GM21619 (cell line): ENCODE measurements at regions not wholly inside any gene's neighbourhood (a gene's known extent, or its start where the extent isn't known, plus 50 kb on each side); places are given as distances from the start of the nearest gene placed in this dataset.

Experiments
- ATAC-seq: cut with Tn5 transposase; IDR thresholded peaks from one replicate; pipeline ENCODE4 v1.9.1; 2021; ENCODE audit not compliant: unreplicated experiment

DNA sequence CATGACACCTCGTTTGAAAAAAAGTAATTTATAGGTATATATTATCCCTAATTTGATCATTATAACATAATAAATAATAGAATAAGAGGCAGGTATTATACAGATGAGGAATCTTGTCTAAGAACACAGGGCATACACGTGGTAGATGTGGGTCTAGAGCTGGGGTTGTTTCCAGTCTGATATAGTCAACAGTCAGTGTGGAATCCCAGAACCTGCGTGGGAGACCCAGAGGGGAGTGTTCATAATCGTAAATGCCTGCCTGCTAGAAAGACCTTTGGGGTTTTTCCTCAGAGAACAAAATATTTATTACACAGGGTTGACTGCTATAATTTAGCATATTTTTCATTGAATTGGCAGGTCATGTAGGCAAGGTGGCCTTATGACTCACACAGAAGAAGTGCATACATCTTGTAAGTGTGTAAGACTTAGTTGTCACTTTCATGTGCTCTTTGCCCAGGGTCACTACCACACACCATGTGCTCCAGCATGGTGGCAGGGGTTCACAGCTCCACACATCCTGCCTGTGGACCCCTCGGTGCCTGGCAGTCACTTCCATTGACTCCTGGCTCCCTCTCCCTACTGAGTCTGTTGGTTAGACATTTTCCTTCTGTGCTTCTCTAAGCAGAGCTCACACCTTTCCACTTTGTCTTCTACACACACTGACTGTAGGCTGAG is 94.9 kb upstream of the IKZF1 start:
- ATAC-seq, result no peak

DNA sequence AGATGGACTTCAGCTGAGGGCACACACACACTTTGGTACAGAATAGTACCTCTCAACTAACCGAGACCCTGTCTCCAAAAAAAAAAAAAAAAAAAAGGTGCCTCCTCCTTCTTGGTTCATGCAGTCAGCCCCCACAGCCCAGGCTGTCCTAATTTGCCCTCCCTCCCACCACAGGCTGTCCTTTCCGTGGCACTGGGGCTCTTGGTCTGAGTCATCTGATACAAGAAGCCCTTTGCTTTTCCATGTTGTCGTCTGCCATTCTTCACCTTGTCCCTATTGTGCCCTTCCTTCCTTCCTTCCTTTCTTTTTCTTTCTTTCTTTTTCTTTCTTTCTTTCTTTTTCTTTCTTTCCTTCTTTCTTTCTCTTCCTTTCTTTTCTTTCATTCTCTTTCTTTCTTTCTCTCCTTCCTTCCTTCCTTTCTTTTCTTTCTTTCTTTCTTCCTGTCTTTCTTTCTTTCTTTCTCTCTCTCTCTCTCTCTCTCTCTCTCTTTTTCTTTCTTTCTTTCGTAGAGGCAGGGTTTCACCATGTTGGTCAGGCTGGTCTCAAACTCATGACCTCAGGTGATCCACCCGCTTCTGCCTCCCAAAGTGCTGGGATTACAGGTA is 96.0 kb upstream of the IKZF1 start:
- ATAC-seq, result no peak

DNA sequence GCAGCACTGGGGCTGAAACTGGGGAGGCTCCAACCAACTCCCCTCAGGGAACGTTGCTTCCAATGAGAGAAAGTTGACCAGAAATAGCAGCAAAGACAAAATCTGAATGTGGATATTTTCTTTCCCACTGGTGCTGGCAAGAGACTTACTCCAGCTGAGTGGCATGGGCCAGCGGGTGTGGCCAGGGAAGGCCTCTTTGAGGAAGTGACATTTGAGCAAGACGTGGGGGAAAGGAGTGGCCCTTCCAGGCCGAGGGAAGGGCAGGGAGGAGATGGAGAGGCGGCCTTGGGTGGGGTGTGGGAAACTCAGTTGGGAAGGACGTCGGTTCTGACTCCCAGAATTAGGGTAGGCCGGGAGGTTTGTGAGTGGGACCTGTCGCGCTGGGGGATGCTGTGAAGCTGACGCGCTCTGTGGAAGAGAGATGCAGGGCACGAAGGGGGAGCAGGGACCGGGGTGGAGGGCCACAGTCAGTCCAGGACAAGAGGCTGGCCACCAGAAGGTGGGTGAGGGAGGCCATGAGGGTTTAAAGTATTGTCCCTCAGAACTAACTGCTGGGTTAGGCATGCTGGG is 96.7 kb upstream of the IKZF1 start:
- no peak for ATAC-seq

DNA sequence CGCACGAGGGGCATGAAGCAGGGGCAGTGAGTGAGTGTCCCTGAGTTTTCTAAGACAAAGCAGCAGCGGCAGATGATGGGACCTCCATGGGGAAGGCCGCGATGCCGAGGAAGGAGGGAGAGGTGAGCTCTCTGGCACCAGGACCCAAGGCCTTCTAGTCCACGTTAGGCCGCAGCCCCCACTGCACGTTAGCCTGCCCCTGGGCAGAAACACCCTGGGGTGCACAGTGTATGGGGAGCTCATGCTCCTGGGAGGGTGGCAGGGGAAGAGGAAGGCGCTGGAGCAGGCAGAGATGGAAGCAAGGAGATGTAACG is 97.3 kb upstream of the IKZF1 start:
- no peak for ATAC-seq

DNA sequence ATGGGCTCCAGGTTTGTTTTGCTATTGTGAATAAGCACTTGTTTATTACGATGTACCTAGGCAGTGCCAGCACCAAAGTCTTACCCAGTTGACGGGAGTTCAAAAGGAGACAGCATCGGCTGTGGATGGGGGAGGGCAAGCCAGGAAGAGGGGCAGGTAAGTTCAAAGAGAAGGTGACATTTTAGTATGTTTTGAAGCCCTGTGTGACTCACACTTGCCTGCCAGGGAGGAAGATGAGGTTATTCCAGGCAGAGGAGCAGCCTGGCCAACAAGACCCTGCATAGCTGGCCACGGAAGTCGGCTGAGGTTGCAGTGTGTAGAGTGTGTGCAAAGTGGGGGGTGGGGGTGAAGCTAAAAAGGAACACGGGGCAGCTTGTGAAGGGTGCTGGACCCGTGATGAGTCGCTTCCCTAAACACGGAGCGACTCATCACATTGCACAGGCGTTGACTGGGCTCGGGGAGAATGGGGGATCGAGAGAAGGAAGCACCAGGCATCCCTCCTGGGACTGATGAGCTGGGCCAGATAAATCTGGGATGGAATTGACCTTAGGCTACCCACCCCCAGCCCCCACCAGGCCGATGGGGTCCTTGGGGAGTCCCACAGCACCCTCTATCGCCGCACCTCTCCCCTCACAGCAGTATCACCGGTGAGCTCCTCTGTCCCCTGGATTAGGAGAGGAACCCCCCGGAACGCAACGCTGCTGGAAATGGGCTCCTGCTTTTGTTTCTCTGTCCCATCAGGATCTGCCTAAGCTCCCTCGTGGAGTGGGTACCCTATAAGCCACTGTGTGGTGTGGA is 97.9 kb upstream of the IKZF1 start:
- no peak for ATAC-seq

DNA sequence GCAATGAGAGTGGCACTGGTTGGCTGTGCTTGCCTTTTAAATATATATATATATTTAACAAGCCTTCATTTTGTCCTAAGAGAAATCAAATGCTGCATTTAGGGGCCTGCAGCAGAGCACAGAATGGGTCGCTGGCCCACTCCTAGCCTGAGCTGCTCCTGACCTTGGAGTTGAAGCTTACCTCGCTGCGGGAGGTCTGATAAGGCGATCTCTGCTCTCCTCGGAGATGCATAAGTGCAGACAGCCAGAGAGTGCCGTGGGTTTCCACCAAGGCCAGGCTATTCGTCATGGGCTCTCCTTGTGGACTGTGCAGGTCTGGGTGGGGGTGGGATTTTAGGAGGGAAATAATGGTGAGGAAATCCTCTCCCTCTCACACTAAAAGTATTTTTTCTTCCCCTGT is 99.5 kb upstream of the IKZF1 start:
- no peak for ATAC-seq

DNA sequence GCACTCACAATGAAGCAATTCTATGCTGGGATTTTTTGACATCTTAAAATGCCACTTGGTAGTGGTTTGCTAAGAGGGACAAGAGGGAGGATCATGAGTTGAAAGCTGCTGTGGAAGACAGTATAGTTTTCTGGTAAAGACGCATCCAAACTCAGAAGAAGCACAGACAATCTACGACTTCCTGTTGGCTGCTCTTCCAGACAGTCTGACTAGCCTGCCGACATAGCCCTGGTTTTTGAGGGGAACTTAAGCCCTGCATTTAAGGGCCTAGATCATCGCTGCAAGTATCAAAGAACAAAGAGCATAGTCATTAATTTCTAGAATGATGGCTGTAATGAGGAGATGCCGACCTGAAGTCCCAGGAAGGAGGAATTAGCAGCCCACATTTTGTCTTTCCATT is 99.9 kb upstream of the IKZF1 start:
- no peak for ATAC-seq

DNA sequence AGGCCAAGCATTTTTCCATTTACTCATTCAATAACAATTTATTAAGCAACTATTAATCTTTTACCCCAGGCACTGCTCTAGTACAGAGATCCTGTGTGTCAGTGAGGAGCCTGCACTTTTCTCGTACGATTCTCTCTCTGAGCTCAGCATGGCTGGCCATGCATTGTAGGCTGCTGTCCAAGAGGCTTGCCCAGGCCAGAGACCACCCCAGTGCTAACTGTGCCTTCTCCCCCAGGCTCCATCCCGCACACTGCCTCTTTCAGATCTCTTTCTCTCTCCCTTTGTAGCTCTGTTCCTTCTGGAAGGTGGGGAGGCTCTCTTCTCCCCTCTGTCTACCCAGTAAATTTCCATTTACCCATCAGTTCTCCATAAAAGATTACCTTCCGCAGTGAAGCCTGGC is 101.0 kb upstream of the IKZF1 start:
- ATAC-seq, result no peak

DNA sequence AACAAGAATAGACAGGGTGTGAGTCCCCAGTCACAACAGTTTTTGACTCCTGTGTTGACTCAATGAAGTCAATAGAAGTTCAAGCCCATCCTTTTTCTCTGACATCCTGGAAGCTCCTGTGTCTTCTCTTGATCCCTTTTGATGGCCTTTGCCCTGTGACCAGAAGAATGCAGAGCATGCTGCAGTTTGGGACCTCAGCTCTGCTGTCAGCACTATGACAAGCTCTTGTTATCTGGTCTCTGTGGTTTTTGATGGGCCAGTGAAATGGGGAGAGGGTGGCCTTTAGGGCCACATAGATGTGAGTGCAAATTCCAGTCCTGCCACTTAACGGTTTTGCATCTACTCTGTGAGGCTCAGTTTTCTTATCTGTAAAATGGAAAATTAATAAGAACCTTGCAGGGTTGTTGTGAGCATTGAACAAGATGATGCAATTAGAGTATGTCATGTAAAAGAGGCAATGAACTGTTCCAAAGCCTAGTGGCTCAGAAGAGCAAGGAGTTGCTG is 102.4 kb upstream of the IKZF1 start:
- ATAC-seq, result no peak

DNA sequence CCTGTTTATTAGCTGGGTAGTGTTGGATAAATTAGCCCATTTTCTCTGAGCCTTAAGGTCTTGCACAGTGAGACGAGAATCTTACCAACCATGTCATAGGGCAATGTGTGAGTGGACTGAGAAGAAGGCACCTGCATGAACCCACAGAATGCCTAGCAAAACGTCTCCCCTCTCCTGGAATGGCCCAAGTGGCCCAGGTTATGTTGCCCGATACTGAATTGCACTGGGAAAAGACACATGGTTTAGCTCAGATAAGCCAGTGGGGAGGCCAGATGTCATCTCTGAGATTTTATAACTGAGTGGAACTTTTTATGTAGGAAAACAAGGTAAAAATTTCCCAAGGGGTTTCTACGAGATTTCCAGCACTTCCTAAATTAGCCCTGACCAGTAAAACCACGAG is 104.7 kb upstream of the IKZF1 start:
- ATAC-seq, result no peak

DNA sequence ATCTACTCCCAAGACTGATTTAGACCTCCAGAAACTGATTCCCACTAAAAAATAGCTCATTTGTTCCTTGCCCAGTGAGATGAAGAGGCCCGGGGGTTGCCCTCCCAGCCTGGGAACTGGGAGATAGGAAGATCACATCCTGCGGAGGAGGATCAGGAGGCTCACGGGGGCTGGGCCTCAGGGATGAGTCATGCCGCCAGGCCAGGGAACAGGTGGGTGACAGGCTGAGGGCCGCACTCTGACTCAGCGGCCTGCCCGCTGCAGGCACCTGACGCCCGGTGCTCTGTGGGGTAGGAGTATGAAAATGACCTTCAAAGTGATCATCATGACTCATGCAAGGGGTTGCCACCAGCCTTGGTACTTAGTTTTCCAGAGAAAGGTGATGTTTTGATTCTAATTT is 104.5 kb upstream of the ZPBP start:
- peak; percentile 93 for ATAC-seq

DNA sequence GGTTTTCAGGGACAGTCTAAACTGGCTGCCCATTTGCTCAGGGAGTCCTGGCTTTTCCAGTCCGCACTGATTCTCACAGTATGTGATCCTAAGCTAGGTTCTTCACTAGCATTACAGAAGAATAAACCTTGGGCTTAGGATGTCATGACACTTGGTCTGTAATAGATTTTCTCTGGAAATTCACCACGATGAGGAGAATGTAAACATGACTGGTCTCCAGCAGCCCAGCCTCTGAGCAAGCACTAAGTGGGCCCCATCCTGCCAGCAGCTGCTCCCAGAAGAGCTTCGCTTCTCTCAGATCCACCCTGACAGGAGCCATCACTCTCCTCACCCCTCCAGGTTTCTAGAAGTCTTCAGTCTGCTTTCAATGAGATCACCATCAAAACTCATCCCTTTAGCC is 103.7 kb upstream of the ZPBP start:
- ATAC-seq, result no peak

DNA sequence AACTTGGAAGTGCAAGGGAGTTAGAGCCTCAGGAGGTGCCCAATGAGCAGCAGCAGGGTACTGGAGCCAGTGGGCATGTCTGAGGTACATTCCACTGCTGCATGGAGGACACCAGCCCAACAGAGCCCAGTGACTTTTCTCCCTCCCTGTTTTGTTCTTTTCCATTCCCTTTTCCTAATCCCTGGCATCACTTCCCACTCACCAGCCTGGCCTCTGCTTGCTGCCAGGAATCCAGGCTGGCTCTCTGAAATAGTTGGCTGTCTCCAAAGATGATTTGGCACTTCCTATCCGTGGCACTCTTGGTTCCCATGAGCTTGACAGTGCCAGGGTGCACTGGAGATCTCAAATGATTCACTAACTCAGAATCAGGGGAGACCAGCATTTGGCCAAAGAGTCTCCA is 97.7 kb upstream of the ZPBP start:
- ATAC-seq, result no peak

DNA sequence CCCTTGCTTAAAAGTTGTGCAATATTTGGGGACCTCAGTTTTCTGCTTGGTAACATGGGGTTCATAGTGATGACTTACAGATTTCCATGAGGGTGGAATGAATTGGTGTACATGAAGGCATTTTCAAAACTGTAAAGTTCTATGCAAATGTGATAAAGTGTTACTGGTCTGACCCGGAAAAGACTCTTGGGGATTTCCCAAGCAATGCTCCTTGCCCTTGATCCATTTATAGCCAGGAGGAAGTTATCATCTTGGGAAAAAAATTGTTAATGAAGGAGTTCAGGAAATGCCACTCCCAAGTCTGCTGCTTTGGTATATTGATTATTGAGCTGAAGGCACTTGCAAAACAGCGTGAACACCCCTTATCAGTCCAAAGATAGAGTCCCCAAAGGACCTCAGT is 96.3 kb upstream of the ZPBP start:
- ATAC-seq, result no peak

DNA sequence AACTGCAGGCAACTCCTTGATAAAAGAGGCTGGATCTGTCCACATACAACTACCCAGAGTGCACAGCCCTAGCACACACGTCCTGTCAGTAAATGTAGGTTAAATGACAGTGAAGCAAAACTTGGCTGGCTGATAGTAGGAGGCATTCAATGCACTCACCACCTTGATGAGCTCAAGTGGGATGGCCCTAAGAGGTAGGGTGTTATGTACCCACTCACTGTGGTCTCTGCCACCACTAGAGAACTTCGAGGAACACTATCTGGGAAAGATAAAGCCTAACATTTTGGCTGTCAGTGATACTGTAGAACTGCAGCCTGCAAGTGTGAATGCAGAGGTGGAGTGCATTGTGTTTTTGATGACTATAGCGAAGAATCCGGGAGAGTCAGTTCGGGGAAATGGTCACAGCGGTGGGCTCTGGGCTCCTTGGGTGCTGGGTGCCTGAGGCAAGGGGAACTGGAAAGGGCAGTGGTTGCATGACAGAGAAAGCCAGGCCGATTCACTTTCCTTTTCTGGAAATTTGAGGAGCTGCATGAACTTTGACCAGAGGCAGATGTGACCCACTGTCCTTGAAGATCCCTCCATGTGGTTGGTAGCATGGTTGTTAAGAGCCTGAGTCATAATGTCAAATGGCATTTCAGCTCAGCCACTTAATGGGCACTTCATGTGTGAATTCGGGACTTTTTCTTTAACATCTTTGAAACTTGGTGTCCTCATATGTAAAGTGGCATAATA is 93.1 kb upstream of the ZPBP start:
- no peak for ATAC-seq

DNA sequence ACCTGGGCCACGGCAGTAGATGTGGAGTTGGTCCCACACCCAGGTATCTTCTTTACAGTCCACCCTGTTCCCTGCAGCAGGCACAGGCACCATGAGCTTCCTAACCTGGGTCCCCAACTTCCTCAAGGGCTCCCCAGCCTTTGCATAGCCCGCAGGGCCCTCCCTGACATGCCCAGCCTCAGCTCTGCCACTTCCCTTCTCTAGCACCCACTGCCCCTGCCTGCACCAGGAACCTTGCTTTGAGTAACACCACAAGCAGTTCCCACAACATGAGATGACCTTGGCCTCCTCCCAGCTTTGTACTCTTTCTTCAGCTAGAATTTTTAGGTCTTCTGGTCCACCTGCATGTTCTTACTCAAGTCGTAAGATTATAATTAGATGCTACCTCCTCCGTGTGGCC is 92.2 kb upstream of the ZPBP start:
- no peak for ATAC-seq

DNA sequence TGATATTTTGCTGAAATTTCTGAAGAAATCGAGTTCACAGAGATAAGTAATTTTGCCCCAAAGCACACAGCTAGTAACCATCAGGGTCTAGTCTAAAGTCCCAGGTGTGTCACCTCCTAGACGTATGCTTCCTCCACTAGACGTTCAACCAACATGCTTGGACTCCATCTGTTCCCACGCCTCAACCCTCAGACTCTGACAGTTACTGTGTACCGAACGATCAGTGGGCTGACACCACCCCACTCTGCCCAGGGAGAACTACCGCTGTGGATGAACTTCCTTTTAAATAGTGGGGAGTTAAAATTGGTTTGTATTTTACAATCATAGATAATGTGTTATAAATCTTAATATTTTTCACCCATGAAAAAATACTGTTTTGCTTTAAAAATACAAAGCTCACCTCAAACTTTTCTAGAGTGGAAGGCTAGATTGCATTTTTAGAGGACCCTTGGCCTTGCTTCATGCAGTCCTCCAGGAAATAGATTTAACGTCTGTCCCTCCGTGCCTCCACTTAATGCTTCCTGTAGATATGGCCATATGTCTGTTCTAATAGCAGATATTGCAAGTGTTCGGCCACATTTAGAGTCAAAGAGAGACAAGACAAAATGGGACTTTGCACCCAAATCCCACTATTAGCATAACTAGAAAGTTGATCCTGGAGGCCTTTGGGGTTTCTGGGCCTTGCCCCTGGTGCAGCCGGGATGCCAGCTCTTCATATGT is 91.4 kb upstream of the ZPBP start:
- no peak for ATAC-seq

DNA sequence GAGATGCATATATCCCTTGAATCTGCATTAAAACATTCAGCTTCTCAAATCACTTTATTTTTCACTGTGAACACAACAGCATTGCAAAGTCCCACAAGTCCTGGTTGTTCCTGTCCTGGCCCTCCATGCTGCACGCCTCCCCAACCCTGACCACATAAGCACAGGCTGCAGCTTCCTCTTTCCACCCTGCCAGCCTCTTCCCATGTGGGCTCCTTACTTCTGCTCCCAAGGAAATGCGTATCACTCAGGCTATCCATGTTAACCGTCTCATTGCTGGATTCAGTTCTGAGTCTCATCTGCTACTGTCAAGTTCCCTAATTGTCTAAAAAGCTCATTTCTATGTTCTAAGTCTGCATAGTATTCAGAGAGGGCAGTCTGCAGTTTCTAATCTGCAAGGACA is 89.7 kb upstream of the ZPBP start:
- ATAC-seq, result no peak

DNA sequence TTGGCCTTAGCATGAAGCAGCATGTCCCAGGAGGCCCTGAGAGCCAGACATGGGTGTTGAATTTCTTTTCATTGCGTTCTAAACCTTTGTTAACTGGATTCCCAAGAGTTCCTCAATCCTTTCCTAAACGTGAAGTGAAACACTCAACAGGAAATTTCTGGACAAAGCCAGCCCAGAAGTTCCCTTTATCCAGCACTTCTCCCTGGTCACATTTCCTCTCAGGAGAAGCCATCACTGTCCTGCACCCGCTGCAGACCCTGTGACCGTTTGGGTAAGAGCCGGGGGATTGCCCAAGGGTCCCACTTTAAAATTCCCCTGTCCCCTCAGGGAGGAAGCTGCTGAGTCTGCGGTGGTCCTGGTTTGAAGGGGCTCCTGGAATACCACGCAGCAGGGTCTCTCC is 88.0 kb upstream of the ZPBP start:
- no peak for ATAC-seq

DNA sequence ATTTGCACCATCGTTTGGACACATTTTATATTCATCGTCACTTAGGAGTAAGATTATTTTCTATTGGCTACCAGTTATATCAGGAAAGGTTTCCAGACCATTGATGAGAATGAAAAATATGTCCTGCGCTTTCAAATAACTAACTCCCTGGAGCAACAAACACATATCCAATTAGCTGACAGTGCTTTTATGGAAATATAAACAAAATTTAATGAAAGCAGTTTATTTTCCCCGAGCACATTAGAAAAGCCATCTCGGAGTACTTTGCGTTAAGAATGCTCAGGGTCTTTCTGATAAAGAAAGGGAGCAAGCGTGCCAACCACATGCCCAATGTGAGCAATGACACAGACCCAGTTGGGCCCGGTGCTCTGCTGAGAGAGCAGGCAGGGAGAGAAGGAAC is 85.1 kb upstream of the ZPBP start:
- ATAC-seq, result no peak

DNA sequence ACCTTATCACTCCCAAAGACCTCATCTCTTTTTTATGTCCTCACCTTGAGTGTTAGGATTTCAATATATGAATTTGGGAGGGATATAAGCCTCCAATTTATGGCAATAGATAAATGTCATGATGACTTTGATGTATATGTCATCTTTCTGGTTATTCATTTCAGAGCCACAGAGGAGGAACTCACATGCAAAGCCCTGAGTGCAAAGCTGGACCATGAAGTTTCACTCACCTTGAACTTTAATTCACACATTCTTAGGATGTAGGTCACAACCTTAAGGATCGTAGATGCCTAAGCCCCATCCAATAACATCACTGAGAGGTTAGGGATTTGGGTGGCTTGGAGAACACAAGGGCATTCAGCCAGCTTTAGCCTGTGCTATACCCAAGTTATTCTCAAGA is 81.9 kb upstream of the ZPBP start:
- no peak for ATAC-seq
